Astrocyte of the hippocampus (primary cell): ENCODE measurements at regions not wholly inside any gene's neighbourhood (a gene's known extent, or its start where the extent isn't known, plus 50 kb on each side); places are given as distances from the start of the nearest gene placed in this dataset.
"Not testable (repeated sequence)": the region's sequence is repeated elsewhere in the genome, so short reads cannot be mapped to it uniquely, and the experiment has no call there.

Experiments used
- DNase-seq: peaks from one replicate; pipeline ENCODE4 v3.0.0; 2011; ENCODE audit warnings: low read depth, low spot score

DNA sequence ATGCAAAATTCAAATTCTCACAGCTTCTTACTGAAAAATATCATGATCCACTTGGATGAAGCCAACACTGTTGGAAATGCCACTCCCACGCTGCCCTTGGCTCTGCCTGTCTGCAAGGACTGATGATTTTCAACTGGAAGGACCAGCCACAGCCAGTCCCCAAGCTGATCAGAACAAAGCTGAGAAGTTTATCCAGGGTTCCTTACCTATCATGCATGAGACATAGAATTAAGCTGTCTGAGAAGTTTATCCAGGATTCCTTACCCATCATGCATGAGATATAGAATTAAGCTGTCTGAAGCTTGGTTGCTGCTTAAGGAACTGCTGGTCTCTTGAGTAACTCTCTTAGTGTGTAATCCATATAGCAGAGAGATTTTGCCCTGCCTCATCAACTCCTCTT is 159.8 kb upstream of the TMEM260 start:
- DNase-seq: no peak

DNA sequence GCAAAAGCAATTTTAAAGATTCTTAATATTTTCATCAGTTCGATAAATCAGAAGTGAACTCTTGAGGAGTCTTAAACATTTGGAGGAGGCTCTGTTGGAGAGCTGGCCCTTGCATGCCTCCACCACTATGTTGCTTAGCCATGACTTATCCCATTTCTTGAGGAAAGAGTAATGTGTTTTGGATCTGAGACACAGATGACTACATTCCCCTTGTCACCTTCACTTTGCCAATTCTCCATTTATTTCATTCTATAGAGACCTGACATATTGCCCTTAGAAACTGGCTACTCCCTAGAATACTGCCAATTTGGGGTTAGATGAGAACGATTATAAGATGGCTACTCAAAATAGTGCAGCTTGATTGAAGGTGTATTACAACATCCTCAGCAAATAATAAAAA is 157.4 kb upstream of the TMEM260 start:
- DNase-seq: no peak

DNA sequence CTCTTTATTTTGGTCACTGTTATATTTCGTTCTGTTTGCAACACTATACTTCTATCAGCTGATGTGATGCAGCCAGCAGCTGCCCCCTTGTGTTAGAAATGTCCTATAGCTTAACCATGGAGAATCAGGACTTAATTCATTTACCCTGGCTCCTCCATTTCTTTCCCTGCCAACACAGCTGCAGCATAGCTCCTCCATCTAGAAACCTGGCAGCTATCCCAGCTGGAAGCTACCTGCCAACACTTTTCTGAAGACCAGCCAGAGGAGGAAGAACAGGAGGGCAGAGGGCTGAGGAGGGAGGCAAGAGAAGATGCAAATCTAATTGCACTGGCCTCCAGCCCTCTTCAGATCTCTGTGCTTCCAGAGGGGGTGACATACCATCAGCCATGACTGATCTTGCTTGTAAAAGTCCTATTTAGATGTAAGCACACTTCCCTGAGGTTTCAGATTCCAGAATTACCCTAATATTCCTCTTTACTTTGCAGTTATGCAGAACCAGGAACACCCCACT is 156.8 kb upstream of the TMEM260 start:
- DNase-seq: peak; percentile 91

DNA sequence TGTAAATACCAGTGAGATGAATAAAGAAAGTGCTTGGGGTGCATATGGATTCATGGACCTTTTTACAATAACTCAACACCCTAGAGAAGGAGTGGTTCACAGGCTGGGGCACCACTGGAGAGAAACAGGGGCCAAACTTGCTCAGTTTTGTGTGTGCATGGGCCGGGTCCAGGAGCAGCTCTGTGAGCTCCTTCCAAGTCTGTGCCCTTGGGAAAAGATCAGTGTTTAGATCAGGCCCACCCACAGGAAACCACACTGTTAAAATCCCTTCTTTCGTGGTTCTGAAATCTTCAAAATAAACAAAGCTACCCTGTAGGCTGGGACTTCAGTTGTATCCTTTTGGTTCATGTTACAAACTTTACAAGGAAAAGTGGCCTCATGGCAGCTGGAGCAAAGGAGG is 156.1 kb upstream of the TMEM260 start:
- peak; percentile 29 for DNase-seq

DNA sequence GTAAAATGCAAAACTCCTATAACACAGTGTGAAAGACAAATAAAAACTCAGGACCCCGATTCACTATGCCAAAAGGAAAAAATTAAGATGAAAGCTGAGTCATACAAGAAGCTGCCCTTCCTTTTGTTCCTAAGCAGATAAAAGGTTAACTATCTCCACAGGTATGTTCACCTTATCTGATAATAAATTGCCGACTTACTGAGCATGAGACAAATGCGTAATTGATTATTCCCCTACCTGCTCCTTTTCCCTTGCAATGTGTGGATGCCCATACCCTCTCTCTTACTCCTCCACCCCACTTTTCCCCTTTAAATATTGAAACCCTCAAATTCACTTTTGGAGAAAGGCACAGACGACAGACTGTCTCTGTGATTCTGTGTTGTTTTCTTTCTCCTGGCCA is 148.6 kb upstream of the TMEM260 start:
- DNase-seq: no peak

DNA sequence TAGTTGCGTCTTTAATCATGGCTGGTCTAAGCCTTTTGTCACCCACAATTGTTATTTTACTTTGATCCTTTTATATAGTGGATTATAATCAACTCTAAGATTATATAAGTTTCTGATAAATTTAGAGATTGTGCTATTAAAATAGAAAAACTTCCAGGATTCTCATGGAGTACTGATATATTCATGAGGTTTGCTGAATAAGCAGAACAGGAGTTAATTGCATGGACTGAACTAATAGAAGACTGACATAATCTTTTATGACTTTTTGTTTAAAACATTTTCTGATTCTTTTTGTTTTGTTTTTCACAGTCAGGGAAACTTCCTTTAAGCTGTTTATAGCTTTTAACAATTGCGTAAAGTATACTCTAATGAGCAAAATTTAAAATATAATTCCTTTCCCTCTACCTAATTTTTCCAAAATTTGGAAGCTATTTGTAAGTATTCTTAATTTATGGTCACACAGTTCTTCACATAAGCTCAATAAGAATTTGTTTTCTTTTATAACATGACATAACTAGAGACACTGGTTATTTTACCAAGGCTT is 129.9 kb upstream of the TMEM260 start:
- no peak for DNase-seq

DNA sequence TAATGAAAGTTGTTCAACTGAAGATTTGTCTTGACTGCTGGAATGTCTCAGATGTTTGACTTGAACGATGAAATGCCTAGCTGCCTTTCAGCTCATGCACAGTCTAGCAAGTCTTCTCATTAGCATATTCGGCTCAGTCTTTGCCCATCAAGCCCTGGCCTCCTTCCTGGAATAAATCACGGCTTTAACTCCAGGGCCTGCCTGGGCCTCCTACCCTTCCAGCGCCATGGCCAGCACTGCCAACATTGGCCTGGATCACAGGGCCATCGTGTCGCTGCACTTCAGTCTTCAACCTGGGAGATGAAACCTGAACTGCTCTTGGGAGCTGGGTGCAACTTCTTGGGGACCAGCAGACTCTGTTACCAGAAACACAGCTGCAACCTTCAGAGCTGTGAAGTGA is 126.7 kb upstream of the TMEM260 start:
- peak; percentile 35 for DNase-seq

DNA sequence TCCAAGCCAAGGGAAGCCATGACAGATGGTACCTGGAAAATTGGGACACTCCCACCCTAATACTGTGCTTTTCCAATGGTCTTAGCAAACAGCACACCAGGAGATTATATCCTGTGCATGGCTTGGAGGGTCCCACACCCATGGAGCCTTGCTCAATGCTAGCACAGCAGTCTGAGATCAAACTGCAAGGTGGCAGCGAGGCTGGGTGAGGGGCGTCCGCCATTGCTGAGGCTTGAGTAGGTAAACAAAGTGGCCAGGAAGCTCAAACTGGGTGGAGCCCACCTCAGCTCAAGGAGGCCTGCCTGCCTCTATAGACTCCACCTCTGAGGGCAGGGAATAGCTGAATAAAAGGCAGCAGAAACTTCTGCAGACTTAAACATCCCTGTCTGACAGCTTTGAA is 124.9 kb upstream of the TMEM260 start:
- not testable (repeated sequence) for DNase-seq

DNA sequence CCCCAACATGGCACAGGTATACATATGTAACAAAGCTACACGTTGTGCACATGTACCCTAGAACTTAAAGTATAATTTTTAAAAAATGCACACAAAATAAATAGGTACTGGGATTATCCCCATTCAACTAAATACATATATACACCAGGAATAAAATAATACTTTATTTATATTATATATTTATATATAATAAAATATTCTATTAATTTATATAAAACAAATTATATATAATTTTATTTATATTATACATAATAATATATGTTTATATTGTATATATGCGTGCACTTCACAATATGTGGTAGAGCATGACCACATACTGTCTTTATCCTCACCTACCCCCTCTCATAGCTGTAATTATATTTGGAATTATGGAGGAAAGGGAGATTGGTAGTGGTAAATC is 119.1 kb upstream of the TMEM260 start:
- DNase-seq: no peak

DNA sequence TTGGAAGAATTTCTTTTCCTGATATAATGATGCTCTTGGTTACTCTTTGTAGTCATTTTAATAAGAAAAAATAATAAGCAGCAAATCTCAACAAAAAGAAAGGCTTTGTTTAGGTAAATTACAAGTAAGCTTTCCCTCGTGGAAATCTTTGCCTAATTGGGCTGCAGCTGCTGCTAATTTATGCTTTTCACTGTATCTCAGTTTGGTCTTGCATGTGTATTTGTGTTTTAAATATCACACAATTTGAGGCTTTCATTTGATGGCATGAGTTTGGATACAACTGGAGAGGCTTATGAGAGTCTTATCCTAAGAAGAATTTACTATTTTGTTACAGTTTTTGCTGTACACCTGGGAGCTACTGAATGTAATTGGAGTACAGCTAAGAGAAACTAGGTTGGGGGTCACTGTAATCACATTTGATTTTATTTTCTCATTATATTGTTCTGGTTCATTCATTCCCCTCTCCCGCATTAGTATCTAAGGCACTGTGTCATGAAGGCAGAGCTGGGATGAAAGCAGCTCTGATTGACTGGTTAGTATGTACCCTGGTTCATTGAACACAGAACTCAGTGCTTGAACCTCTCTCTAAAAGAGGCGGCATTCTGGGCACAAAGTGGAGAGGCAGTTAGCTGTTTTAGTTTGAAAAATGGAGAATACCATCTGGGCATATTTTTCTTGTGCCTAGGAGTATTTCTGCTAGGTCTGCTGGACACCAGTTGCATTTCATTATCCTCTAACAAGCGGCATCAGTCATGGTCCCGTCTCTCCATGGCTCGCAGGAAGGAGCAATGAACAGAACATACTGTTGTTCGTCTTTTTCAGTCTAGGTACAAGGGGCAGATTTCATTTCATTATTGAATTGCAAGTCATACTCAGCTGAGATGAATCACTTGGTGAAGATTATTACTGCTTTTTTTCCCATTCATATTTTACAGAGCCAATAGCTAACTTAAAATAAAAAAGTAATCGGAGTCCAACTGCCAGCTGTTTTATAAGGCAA is 118.0 kb upstream of the TMEM260 start:
- no peak for DNase-seq

DNA sequence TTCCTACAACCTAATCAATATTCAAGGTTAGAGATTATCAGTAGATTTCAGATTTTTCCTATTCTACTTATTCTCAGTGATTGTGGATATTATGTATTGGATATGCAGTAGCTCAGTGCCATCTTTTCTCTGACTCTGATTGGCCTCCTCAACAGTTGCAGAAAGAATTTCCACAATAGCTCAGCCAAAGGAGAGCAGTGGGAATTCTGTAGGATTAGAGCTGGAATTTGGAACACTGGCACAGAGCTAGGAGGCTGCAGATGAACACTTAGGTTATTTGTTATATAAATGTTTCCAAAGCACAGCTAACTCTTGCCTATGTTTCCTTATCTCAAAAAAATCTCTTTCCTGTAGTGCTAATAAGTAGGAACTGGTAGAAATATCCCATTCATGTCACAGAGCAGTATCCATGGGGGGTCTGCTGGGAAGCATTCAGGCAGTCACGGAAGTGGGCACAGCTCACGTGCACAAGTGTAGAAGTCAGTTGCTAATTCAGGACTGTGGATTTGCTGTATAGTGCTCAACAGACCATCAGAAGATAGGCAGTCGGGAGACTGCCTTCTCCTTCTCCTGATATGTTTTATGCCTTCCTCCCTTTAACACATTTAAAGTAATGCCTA is 116.2 kb upstream of the TMEM260 start:
- no peak for DNase-seq

DNA sequence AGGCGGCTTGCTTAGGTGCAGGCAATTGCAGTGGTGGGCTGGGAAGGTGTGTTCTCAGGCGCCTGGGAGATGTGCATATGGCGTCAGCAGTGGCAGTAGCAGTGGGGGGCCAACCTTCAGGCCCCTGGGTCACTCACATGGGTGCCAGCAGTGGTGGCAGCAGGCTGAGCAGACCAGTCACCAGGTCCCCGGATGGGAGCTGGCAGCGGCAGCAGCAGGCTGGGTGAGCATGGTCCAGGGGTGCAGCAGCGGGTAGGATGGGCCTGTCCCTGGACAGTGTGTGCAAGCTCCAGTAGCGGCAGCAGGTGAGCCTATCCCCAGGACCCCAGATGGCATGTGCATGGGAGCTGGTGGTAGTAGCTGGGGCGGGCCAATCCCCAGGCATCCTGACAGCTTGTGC is 108.5 kb upstream of the TMEM260 start:
- DNase-seq: no peak

DNA sequence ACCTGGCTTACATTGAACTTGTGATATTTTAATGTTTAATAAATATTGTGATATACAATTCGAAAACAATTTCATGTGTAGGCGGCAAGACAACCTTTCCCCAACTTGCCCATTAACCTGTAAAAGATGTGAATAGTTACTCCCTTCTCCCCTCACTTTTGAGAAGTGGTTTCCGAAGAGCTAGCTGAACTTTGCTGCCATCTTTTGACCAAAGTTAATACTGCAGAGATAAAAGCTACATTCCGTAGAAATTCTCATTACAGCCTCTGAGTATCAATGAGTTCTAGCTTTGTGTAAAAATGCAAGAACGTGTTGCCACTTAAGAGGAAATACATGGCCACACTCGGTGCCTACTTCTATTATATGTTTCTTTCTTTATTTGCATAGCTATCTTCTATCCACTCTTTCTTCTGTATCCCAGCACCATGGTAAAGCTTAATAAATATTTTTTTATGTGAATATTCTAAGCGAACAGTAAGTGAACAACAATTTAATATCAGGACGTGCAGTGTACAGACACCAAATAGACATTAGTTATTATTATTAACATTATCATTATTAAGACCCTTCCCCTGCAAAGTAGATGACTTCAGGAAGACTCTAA is 105.1 kb upstream of the TMEM260 start:
- peak; percentile 73 for DNase-seq

DNA sequence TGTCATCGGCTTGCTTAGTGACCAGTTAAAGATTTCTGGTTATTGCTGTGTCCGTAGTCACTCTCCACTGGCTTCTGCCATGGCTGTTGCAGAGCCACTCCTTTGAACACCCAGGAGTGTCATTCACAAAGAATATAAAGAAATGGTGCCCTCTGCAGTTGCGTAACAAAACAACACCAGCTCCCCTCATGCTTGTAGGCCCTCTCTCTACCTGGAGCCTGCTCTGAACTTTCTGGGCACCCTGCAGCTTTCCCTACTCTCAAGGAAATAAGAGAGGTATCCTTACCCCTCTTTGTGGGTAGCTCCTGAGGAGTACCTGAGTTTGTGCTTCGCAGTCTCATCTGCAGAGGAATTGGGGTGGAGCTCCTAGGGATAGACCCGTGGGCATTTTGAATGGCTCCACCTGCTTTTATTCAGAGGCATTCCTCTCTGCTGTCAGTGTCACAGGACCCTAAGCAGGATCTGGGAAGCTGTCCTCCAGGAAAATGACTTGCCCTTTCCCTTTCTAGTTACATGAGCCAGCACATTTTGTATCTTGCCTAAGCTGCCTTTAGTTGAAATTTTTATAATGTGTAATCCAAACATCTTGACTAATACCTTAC is 97.2 kb upstream of the TMEM260 start:
- peak; percentile 33 for DNase-seq

DNA sequence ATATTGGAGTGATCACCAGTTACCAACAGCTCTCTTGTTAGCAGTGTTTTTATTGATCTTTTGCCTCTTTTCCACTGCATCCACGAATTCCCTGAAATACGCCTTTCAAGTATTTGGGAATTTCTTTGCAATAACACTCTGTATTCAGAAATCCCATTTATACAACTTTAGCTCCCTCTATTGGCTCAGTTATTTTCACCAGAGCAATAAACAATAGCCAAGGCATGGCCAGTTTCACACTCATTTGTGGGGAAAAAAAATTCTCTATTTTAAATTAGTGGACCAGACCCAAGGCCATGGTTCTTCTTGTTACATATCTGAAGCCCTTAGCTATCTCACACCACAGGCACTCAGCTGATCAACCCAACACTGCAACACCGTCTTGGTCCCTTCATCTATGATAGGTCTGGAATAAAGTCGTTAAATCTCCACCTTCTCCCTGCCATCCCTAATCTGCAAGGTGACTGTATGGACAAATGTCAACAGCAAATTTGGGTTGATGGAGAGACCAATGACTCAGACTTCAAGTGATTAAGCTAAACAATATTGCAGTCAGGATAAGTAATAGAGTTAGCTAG is 92.4 kb upstream of the TMEM260 start:
- peak; percentile 57 for DNase-seq

DNA sequence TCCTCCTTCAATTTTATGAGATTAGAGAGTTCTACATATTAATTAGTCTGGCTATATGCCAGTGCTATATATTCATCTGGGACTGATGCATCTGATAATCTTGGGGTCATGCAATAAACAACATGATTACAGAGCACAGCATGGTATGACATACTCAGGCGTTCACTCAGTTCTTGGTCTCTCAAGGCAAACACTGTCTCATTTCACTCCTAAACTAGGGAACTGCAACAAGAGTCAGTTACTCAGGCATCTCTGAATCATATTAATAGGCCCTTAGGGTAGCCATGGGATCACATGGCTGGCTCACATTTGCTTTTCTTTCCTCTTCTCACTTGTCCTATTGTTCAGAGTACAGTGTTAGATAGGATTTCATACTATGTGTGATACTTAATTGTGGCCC is 91.8 kb upstream of the TMEM260 start:
- peak; percentile 19 for DNase-seq

DNA sequence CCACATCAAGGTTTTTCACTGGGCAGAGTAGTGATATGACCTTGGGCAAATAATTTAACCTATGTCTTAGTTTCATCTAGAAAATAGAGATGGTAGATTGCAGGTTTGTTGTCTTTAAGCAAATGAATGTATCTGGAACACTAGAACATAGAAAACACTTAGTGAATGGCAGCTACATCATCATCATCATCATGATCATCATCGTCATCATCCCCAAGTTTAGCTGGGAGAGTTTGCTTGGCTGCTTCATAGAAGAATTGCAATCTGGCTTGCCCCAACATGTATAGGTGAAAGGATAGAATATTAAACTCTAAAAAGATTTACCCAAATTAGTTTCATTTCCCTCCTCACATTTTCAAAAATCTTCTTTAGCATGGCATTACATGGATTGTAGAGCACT is 91.3 kb upstream of the TMEM260 start:
- no peak for DNase-seq

DNA sequence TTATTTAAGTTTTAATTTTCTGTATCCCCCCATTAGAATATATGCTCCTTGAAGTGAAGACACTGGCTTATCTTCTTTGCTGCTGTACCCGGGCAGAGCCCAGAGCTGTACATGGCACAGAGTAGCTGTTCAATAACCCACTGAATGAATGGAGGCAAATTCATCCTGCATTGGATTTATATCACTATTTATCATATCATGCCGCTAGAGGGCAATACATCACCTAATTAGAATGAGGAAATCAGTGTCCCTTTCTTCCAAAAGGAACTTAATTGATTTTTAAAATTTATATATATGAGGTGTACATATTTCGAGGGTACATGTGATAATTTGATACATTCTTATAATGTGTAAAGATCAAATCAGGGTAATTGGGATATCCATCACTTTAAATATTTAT is 89.2 kb upstream of the TMEM260 start:
- peak; percentile 48 for DNase-seq

DNA sequence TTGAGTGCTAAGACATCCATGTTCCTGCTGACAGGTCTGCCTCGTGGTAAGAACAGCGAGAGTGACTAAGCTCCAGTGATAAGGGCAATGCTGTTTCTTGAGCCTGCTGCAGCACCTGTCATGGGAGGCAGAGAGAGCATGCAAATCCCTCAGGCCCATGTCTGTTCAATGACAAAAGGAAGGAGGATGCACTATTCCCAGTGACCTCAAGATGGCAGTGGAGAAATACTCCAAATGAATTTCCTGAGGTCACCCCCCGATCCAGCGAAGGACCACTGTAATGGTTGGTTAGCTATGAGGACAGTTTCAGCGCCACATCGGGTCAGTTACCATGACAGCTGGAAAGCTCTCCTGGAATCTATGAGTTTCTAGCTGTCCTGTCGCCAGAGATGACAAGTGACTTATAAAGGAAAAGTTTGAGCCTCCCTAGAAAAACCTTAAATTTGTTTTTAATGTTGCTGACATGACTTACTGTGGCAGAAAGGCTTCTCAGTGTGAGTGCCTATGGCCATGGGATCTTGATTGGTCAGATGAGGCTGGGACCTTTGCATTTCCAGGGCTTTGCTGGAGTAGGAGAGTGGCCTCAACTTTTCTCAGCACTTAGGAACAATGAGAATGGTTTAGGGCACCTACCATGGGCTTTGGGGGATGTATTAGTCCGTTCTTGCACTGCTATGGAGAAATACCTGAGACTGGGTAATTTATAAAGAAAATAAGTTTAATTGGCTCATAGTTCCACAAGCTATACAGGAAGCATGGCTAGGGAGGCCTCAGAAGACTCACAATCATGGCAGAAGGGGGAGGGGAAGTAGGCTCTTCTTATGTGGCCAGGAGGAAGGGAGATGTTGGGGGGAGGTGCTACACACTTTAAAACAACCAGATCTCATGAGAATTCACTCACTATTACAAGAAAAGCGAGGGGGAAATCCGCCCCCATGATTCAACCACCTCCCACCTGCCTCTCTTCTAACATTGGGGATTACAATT is 88.0 kb upstream of the TMEM260 start:
- DNase-seq: peak; percentile 79

DNA sequence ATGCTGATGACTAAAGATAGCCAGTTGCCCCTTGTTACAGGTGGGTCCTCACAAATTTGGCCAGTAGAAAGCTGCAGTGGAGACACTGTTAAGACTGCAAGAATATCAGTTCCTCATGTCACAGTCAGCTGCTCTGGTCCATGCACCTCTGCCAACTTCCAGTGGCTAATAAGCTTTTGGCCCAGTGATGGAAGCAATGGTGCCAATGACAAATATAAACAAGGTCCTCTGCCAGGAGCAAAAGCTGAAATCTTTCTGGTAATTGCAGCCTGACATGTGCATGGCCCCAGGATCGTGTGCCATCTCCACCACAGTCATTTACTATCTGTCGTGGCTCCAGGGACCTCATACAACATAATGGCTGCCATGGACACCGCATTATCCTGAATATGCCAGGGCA is 85.4 kb upstream of the TMEM260 start:
- DNase-seq: peak; percentile 33
